G401 (cell line): ENCODE measurements at regions not wholly inside any gene's neighbourhood (a gene's known extent, or its start where the extent isn't known, plus 50 kb on each side); places are given as distances from the start of the nearest gene placed in this dataset.

Experiments used
- DNase-seq: peaks from one replicate; pipeline ENCODE4 v3.0.0-alpha.2; 2015; ENCODE audit warnings: low spot score
- in situ Hi-C: cut with HindIII; loops from 2 replicates; pipeline ENCODE4 v1.10.0; 2016; ENCODE audit warnings: low sequenced_read_pairs, mixed read lengths

DNA sequence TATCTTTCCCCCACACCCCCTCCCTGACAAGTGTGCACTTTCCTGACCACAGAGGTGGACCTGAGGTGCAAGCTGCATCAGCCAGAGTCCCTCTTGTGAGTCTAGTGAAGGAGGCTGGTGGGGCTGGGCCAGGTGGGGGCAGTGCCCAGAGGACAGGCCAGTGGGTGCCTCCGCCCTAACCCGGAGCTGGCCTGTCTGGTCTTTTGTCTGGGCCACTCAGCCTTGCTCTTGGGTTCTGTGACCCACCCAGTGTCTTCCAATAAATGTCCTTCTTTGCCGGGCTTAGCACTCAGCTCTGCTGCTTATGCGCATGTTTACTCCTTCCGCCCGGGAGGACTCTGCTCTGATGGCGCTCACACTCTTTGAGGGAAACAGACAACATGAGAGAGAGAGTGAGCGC, 526.2 kb downstream of the TBC1D22A start:
- in situ Hi-C loops, result no loop called here

DNA sequence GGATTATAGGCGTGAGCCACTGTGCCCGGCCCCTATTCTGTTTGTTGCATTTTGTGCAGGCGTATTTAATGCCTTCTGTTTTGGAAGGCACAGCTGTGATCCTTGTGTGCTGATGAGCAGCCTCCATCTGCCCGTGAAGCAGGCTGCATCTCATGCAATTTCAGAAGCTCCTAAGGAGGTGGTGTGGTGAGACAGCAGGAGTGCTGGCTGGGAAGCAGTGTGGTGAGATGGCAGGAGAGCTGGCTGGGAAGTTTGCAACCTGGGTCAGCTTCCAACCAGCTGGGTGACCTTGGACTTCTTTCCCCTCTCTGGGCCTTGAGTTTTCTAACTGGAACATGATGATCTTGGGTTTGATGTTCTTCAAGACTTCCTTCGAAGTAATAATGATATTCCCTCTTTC, 525.1 kb downstream of the TBC1D22A start:
- no peak for DNase-seq
- in situ Hi-C loops, result no loop called here

More for the DNA sequence above, 526.2 kb downstream of the TBC1D22A start:
- no peak for DNase-seq

DNA sequence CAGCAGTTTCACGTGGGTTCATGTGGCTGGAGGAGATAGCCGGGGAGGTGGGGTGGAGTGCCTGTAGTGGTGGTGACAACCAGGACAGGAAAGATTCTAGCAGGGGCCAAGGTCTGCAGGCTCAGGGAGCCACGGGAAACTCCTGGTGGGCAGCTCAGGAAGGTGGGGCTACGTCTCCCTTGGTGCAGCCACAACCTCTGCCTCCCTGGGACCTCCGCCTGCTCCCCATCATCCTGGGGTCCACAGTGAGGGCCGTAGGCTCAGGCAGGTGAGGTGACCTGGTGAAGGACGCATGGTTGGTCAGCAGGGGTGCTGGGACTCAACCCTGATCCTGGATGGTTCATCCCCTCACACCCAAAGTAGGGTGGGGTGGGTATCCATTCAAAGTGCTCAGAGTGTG, 524.1 kb downstream of the TBC1D22A start:
- no peak for DNase-seq
- in situ Hi-C loops, result no loop called here

DNA sequence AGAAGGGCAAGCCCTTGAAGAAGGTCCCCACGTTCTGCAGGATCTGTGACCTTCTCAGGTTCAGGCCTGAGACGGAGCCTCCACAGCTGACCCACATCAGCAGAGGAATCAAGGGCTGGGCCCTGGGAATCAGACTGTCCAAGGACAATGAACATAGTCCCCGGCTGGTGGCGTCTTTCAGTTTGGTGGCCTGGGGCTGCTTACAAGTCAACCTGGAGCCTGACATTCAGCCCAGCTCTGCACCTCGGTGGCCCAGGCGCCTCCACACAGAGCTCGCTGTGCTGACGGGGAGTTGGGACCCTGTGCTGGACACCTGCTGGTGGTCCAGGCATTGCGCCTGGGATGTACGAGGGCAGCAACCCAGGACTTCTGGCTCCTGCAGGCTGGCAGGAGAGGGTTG, 523.5 kb downstream of the TBC1D22A start:
- DNase-seq, result no peak
- in situ Hi-C loops, result no loop called here

DNA sequence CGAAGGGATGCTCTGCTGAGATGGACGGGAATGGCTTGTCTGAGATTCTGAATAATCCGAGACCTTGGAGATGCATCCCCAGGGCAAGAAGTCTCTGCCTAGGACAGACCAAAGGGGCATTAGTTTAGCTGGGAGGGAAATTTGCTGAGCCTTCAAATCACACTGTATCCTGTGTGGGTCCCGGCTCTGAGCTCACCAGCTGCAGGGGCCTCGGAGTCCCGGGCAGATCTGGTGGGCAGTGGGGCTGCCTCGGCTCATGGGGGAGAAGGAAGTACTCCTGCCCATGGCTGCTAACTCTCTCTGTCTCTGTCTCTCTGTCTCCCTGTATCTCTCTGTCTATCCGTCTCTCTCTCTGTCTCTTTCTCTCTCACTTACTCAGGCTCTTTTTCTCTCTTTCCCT, 522.4 kb downstream of the TBC1D22A start:
- DNase-seq, result no peak
- in situ Hi-C loops, result no loop called here

- no peak for DNase-seq
- in situ Hi-C loops, result no loop called here
Observed at GRCh38 chr22:47284360-47284759, 521.9 kb downstream of the TBC1D22A start.

DNA sequence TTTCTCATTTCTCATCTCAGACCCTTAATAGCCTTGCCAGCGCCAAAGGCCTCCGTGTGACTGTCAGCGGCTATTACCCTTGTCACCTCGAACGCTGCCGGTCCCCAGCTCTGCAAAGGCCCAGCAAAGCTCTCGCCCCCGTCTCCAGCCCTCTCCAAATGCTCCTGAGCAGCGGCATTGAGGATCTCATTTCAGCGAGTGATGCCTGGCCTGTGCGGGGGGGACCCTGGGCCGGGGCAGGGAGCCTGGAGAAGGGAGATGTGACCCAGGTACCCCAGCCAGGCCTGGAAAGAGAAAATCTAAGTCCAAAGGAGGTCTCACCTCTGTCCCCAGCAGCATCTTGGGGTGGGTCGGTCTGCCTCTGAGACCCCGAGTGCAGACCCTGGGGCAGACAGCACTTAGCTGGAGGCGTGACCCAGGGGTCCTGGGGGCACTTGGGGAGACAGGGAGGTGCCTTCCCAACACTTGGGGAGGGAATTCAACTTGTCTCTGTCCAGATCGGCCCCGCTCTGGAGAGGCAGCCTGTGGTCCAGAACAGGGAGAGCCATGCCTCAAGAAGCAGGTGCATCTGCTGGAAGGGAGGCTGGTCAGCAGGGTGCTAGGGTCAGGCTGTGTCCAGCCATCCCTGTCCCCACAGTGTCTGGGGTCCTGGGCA, 521.3 kb downstream of the TBC1D22A start:
- DNase-seq, result no peak
- in situ Hi-C loops, result no loop called here

GRCh38 chr22:47282851-47283250, 520.4 kb downstream of the TBC1D22A start:
- no peak for DNase-seq
- in situ Hi-C loops, result no loop called here

- in situ Hi-C loops, result no loop called here
- DNase-seq, result no peak
Observed at GRCh38 chr22:47282366-47282765, 519.9 kb downstream of the TBC1D22A start.

DNA sequence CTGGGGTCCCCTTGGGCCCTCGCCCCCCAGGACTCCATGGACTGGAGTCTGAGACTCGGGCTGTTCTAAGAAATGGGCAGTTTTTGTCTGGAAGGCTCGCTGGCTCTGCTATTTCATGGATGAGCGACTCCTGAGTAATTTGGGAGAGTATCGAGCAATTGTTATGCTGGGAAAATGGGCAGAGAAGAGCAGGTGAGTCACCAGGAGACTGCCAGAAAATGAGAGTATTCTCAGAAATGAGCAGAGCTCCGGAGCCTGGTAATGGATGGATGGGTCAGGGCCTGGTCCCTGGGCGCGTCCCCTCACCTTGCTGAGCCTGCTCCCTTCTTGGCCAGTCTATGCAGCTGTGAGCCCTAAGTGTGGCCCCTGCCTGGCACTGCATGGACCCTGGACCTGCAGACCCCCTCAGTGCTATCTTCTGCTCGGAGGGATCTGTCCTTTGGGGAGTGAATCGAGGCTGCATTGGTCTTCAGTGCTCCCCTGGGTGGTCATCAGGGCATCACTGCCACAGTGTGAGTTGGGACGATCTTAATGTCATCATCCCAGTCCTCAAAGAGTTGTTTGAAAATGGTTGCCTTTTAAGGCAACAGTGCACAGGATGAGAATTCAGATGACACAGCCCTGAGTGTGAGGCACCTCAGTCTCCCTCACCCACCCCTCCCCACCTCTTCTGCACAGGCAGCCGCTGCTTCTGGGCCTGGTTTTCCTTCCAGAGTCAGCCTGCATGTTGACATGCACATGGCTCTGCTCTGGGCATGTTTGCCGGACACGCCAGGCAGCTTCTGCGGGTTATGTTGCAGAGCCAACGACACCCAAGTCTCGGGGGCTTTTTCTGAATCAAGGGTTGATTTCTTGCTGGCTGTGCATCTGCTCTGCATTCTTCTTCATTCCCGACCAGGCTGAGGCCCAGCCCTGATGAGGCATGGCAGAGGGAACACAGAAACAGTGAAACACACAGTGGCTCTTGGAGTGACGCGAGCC, 519.0 kb downstream of the TBC1D22A start:
- no peak for DNase-seq
- in situ Hi-C loops, result no loop called here

- DNase-seq, result no peak
- in situ Hi-C loops, result no loop called here
Observed at GRCh38 chr22:47280301-47280700, 517.9 kb downstream of the TBC1D22A start.

GRCh38 chr22:47279746-47280145, 517.3 kb downstream of the TBC1D22A start:
- DNase-seq, result no peak
- in situ Hi-C loops, result no loop called here

DNA sequence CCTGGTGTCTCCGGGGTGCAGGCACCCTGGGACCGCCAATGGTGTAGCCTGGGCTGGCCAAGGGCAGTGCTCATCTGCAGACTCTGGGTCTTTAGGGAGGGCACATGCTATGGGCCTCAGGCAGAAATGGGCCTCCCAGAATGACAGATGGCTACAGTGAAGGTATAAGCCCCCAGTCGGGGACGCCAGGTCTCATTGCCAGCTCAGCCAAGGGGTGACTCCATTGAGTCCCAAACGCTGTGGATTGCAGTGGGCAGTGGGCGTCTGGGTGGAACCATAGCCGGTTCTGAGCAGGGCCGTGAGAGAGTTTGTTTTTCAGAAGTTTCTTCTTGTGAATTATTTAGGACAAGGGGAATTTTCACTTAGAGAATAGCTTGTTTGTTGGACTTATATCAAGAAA, 516.9 kb downstream of the TBC1D22A start:
- in situ Hi-C loops, result no loop called here
- no peak for DNase-seq

- DNase-seq, result no peak
- in situ Hi-C loops, result no loop called here
Observed at GRCh38 chr22:47278655-47279054, 516.2 kb downstream of the TBC1D22A start.

DNA sequence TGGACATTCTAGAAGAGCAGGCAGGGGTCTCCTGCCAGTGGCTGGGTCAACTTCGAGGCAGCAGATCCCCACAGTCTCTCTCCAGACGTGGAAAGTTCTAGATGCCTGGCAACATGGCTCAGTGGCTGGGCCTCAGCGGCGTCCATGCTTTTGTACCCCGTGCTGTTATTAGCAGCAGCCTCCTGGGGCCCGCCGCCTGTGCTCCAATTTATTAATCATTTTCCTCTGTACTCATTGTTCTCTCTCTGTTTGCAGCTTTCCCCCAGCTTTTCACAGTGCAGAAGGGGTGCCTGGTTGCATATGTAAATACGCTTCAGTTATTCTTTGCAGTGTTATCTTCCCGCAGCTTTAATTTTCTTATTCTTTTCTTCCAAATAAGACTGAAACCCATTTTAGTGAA, 515.1 kb downstream of the TBC1D22A start:
- in situ Hi-C loops, result no loop called here
- DNase-seq, result no peak

GRCh38 chr22:47276991-47277390, 514.5 kb downstream of the TBC1D22A start:
- in situ Hi-C loops, result no loop called here
- no peak for DNase-seq

GRCh38 chr22:47276450-47276820, 514.0 kb downstream of the TBC1D22A start:
- in situ Hi-C loops, result no loop called here
- DNase-seq, result no peak

- DNase-seq, result no peak
- in situ Hi-C loops, result no loop called here
Observed at GRCh38 chr22:47275605-47276449, 513.4 kb downstream of the TBC1D22A start.

DNA sequence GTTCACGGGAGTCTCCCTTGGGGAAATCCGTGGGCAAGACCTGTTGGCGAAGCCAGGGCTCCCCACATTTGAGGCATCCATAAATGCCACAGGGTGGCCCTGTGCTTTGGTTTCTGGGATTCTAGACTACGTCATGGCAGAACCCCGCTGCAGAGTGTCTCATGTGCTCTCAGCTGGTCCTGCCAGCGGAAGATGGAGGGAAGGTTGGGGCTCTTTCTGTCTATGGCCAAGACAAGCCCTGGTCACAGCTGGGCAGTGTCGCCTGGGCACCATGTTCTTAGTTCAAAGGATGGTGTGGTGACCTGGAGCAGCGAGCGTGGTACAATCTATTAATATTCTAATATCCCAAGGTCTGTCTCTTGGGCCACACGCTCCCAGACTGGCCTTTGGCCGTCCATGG, 511.7 kb downstream of the TBC1D22A start:
- in situ Hi-C loops, result no loop called here
- no peak for DNase-seq
